T-helper 17 cell (primary cell): ENCODE measurements at regions not wholly inside any gene's neighbourhood (a gene's known extent, or its start where the extent isn't known, plus 50 kb on each side); places are given as distances from the start of the nearest gene placed in this dataset.

Experiments used
- ATAC-seq: fragments of 150-1000 bp; cut with Tn5 transposase; 2 replicates; pipeline ENCODE4 v1.10.0; 2021; ENCODE audit warnings: mild to moderate bottlenecking, moderate library complexity
- DNase-seq, 3 donors: peaks; one replicate each; pipeline versions ENCODE4 v3.0.0 to v3.0.0-alpha.2; 2020 to 2021
- H3K9me3 ChIP-seq: one replicate; pipeline ENCODE4 v1.7.0; 2013; ENCODE audit warnings: low read length, mild to moderate bottlenecking; ENCODE audit not compliant: control insufficient read depth, poor library complexity, severe bottlenecking
- H3K27ac Mint-ChIP-seq: one replicate; pipeline ENCODE4 v1.8.0; 2022; ENCODE audit warnings: mild to moderate bottlenecking, moderate library complexity, mixed read lengths
- H3K27me3 Mint-ChIP-seq: one replicate; pipeline ENCODE4 v1.8.0; 2022; ENCODE audit warnings: mixed read lengths
- H3K36me3 Mint-ChIP-seq: one replicate; pipeline ENCODE4 v1.8.0; 2022; ENCODE audit warnings: low read depth, mixed read lengths
- H3K4me1 Mint-ChIP-seq: one replicate; pipeline ENCODE4 v1.8.0; 2022; ENCODE audit warnings: mild to moderate bottlenecking, mixed read lengths
- H3K4me3 Mint-ChIP-seq: one replicate; pipeline ENCODE4 v1.8.0; 2022; ENCODE audit warnings: mild to moderate bottlenecking, moderate library complexity, mixed read lengths

DNA sequence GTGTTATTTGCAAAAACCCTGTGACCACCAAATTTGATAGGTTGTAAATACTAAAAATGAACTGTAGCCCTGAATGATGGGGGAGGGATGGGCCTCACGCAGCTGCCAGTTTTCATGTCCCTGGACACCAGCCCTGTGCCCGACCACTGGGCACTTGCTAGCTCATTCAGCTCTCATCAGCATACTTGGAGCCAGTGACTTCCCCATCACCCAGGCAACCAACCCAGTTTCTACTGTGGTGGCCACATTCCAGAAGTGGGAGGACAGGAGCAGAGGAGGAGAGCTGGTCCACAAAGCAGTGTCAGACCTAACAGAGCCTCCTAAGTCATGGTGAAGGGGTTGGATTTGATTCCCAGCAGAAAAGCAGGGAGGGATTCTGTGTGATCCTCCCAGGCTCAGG, 128.2 kb downstream of the CPEB2 start:
- Mint-ChIP-seq H3K27ac (no peak overlapping the region), H3K36me3 (no peaks in the 10 kb centered on the region), H3K27me3 (peaks cover 19% of the 10 kb centered on the region), H3K4me1 (no peaks in the 10 kb centered on the region), H3K4me3 (no peak overlapping the region)
- H3K9me3 ChIP-seq = no peaks in the 10 kb centered on the region
- no peak for DNase-seq
- ATAC-seq = no peak

- H3K36me3 Mint-ChIP-seq = no peaks in the 10 kb centered on the region
- H3K4me3 Mint-ChIP-seq = no peak overlapping the region
These were observed 129.3 kb downstream of the CPEB2 start for GRCh38 chr4:15131551-15131950.

GRCh38 chr4:15132739-15133138, 130.5 kb downstream of the CPEB2 start:
- H3K27ac Mint-ChIP-seq = no peak overlapping the region
- ATAC-seq (no peak), DNase-seq (no peak)
- H3K4me1 Mint-ChIP-seq = no peaks in the 10 kb centered on the region
- no peaks in the 10 kb centered on the region for H3K36me3 Mint-ChIP-seq
- H3K27me3 Mint-ChIP-seq = peaks cover 11% of the 10 kb centered on the region
- no peak overlapping the region for H3K4me3 Mint-ChIP-seq
- no peaks in the 10 kb centered on the region for H3K9me3 ChIP-seq

More at GRCh38 chr4:15131551-15131950, 129.3 kb downstream of the CPEB2 start:
- no peaks in the 10 kb centered on the region for H3K9me3 ChIP-seq
- Mint-ChIP-seq H3K4me1 (no peaks in the 10 kb centered on the region), H3K27me3 (peaks cover 11% of the 10 kb centered on the region), H3K27ac (no peak overlapping the region)
- no peak for ATAC-seq
- no peak for DNase-seq

- DNase-seq (no peak), ATAC-seq (no peak)
- Mint-ChIP-seq H3K27ac (no peak overlapping the region), H3K27me3 (peaks cover 17% of the 10 kb centered on the region), H3K4me1 (no peaks in the 10 kb centered on the region), H3K4me3 (no peak overlapping the region), H3K36me3 (no peaks in the 10 kb centered on the region)
- no peaks in the 10 kb centered on the region for H3K9me3 ChIP-seq
These were observed 137.3 kb downstream of the CPEB2 start for GRCh38 chr4:15139599-15139998.

DNA sequence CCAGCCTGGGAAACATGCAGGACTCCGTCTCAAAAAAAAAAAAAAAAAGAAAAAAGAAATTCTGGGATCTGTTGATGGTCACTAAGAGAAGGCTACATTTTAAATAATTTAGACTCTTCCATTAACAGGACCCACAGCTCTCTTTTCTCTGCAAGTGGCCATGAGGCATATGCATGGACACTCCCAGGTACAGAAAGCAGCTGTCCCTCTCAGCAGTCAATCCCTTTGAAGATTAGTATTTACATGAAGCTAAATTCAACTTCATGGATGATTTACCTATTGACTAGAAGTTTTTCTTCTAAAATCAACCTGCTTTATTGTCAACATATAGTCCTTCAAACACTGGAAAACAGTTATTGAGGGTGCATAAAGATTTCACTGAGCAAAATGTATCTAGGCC, 139.9 kb downstream of the CPEB2 start:
- peaks cover 17% of the 10 kb centered on the region for H3K27me3 Mint-ChIP-seq

DNA sequence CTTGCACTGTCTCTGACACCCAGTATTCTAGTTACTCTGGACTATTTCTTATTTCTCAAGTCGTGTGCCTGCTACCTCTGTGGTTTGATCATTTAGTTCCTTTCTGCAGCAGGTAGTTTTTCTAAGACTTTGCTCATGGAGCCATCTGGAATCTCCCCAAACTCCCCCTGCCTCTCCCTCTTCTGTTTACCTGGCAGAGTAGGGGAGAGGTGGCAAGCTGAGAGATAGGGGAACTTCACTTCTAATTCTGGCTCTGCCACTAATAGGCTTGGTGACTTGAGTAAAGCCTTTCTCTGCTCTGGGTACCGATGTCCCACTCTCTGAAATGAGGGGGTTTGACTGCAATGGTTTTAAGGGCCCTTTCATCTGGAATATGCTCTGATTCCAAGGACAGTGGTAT, 141.3 kb downstream of the CPEB2 start:
- Mint-ChIP-seq H3K4me3 (no peak overlapping the region), H3K27ac (no peak overlapping the region), H3K36me3 (no peaks in the 10 kb centered on the region), H3K27me3 (peaks cover 23% of the 10 kb centered on the region), H3K4me1 (no peaks in the 10 kb centered on the region)
- no peaks in the 10 kb centered on the region for H3K9me3 ChIP-seq
- ATAC-seq (no peak), DNase-seq (no peak)

More for the DNA sequence above, 139.9 kb downstream of the CPEB2 start:
- DNase-seq (no peak), ATAC-seq (no peak)
- Mint-ChIP-seq H3K27ac (no peak overlapping the region), H3K36me3 (no peaks in the 10 kb centered on the region), H3K4me3 (no peak overlapping the region), H3K4me1 (no peaks in the 10 kb centered on the region)
- no peaks in the 10 kb centered on the region for H3K9me3 ChIP-seq

- no peak overlapping the region for H3K27ac Mint-ChIP-seq
- no peaks in the 10 kb centered on the region for H3K9me3 ChIP-seq
- H3K27me3 Mint-ChIP-seq = peaks cover 23% of the 10 kb centered on the region
- H3K4me3 Mint-ChIP-seq = no peak overlapping the region
- H3K4me1 Mint-ChIP-seq = no peaks in the 10 kb centered on the region
- no peak for ATAC-seq
- H3K36me3 Mint-ChIP-seq = no peaks in the 10 kb centered on the region
- no peak for DNase-seq
These were observed 142.1 kb downstream of the CPEB2 start for GRCh38 chr4:15144249-15144966.

GRCh38 chr4:15144967-15145295, 142.7 kb downstream of the CPEB2 start:
- no peak for ATAC-seq
- H3K4me1 Mint-ChIP-seq = no peaks in the 10 kb centered on the region
- peaks cover 23% of the 10 kb centered on the region for H3K27me3 Mint-ChIP-seq
- H3K36me3 Mint-ChIP-seq = no peaks in the 10 kb centered on the region
- H3K4me3 Mint-ChIP-seq = no peak overlapping the region
- H3K27ac Mint-ChIP-seq = no peak overlapping the region
- DNase-seq = no peak
- H3K9me3 ChIP-seq = no peaks in the 10 kb centered on the region

DNA sequence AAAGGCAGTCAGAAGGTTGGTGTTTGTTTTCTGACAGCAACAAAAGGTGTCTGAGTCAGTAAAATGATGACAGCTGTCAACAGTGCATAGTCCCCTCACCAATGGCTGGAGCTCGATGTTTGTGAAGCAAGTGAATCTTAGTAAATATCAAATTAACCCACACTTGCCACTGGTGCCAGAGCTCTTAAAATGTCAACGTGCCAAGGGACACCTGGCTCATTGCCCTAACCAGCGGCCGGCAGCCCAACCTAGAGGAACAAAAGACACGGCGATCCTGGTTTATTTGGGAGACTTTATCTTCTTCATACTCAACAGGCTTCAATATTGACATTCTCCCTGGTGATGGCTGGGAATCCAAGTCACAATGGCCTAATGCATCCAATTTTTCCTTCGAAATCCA, 143.4 kb downstream of the CPEB2 start:
- H3K27ac Mint-ChIP-seq = no peak overlapping the region
- H3K4me3 Mint-ChIP-seq = no peak overlapping the region
- ATAC-seq = no peak

DNA sequence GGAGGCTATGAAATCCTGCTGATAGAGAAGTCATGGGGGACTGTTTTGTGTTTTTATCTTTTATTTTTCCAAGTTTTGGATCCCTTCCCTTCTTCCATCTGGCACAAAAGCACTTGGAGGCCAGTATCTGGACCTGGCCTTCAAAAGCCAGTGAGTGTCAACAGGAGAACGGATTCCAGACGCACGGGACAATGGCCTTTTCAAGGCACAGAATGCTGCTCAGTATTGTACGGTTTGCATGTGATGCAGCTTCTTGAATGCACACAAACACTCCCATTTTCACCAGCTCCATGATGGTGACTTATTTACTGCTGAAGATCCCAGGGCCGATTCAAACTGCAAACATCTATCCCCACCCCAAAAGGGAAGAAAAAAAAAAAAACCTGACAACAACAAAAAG, 145.4 kb downstream of the CPEB2 start:
- DNase-seq (no peak), ATAC-seq (no peak)
- peaks cover 12% of the 10 kb centered on the region for H3K27me3 Mint-ChIP-seq
- no peaks in the 10 kb centered on the region for H3K36me3 Mint-ChIP-seq
- H3K4me1 Mint-ChIP-seq = no peaks in the 10 kb centered on the region
- H3K9me3 ChIP-seq = no peaks in the 10 kb centered on the region
- H3K27ac Mint-ChIP-seq = no peak overlapping the region
- no peak overlapping the region for H3K4me3 Mint-ChIP-seq

More for the DNA sequence above, 143.4 kb downstream of the CPEB2 start:
- H3K27me3 Mint-ChIP-seq = peaks cover 23% of the 10 kb centered on the region
- no peaks in the 10 kb centered on the region for H3K36me3 Mint-ChIP-seq
- H3K9me3 ChIP-seq = no peaks in the 10 kb centered on the region
- no peak for DNase-seq
- no peaks in the 10 kb centered on the region for H3K4me1 Mint-ChIP-seq

- no peaks in the 10 kb centered on the region for H3K4me1 Mint-ChIP-seq
- H3K27me3 Mint-ChIP-seq = peaks cover 12% of the 10 kb centered on the region
- no peaks in the 10 kb centered on the region for H3K36me3 Mint-ChIP-seq
- DNase-seq (no peak), ATAC-seq (no peak)
- H3K9me3 ChIP-seq = no peaks in the 10 kb centered on the region
- no peak overlapping the region for H3K27ac Mint-ChIP-seq
- H3K4me3 Mint-ChIP-seq = no peak overlapping the region
These were observed 145.9 kb downstream of the CPEB2 start for GRCh38 chr4:15148199-15148598.

DNA sequence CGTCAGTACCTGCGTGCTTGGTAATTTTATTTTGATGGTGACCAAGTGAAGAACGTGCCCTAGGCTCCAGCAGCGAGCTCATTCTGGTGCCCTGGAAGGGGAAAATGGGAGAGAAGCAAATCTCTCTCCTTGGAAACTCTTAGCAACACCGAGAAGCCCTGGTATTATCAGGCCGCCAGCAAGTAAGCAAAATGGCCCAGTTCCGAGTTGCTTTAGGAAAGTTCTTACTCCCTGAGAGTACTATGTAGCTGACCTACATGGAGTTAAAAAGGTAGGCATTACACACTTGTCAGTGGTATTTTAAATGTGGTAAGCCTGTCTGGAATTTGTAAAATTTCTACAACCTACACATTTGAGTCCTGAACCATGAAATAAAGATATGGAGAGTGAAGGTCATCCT, 146.4 kb downstream of the CPEB2 start:
- no peaks in the 10 kb centered on the region for H3K36me3 Mint-ChIP-seq
- DNase-seq = no peak
- no peak overlapping the region for H3K4me3 Mint-ChIP-seq
- H3K27me3 Mint-ChIP-seq = peaks cover 12% of the 10 kb centered on the region
- H3K4me1 Mint-ChIP-seq = no peaks in the 10 kb centered on the region
- H3K9me3 ChIP-seq = no peaks in the 10 kb centered on the region
- H3K27ac Mint-ChIP-seq = no peak overlapping the region
- no peak for ATAC-seq

DNA sequence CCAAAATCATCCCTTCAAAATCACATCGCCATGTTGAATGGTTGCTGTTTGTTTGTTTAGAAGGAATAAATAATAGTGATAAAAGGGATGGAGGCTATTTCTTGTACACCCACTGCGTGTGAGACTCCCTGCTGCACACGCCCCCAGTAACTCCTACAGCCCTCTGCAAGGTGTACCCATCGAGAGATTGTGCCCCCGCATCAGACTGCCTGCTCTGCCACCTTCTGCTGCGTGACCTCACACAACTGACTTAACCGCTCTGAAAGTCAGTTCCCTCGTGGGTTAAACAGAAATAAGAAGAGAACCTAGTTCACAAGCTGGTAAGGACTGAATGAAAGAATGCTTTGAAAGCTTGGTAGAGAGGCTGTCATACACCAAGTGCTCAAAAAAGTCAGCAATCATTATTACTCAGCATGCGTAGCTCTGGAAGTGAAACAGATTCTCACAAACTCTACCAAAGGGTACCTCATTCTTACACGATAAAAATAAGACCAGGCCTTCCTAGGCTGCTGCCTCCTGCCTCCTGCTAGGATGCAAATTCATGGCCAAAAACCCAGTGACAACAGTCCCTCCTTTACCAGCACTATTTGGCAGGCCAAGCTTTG, 147.1 kb downstream of the CPEB2 start:
- Mint-ChIP-seq H3K4me3 (no peak overlapping the region), H3K36me3 (no peaks in the 10 kb centered on the region), H3K27ac (no peak overlapping the region), H3K4me1 (no peaks in the 10 kb centered on the region), H3K27me3 (peaks cover 7% of the 10 kb centered on the region)
- ATAC-seq = no peak
- no peak for DNase-seq
- H3K9me3 ChIP-seq = no peaks in the 10 kb centered on the region
